NB4 (cell line): ENCODE measurements at regions not wholly inside any gene's neighbourhood (a gene's known extent, or its start where the extent isn't known, plus 50 kb on each side); places are given as distances from the start of the nearest gene placed in this dataset.

Experiments used
- POLR2A ChIP-seq: IDR thresholded peaks from 2 replicates; pipeline ENCODE4 v1.6.1; 2011; ENCODE audit warnings: mild to moderate bottlenecking; ENCODE audit not compliant: insufficient read length; ENCODE audit errors: extremely low read depth
- TF ChIP-seq, protein P1 (sequence below): IDR thresholded peaks from one replicate; pipeline ENCODE4 v1.5.1; 2012; ENCODE audit warnings: low read depth, low read length

DNA sequence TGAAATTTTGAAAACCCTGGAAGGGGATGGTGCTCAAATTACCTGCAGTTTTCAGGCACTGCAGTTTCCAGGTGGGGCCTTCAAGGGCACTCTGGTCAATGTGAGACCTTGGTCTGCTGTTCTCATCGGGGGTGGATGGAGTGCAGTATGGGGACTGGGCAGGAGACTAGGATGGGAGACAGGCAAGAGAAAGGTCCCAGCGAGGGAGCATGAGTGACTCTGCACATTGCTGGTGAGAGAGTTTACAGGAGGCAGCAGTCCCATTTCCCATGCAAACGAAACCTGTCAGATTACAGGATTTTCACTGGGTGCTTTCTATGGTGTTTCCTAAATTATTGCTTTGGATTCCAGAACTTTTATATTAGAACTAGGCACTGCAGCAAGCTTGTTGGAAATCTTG, 73.5 kb upstream of the DTNBP1 start:
- TF ChIP-seq, protein P1, sequence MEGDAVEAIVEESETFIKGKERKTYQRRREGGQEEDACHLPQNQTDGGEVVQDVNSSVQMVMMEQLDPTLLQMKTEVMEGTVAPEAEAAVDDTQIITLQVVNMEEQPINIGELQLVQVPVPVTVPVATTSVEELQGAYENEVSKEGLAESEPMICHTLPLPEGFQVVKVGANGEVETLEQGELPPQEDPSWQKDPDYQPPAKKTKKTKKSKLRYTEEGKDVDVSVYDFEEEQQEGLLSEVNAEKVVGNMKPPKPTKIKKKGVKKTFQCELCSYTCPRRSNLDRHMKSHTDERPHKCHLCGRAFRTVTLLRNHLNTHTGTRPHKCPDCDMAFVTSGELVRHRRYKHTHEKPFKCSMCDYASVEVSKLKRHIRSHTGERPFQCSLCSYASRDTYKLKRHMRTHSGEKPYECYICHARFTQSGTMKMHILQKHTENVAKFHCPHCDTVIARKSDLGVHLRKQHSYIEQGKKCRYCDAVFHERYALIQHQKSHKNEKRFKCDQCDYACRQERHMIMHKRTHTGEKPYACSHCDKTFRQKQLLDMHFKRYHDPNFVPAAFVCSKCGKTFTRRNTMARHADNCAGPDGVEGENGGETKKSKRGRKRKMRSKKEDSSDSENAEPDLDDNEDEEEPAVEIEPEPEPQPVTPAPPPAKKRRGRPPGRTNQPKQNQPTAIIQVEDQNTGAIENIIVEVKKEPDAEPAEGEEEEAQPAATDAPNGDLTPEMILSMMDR: no peak
- no peak for TF ChIP-seq POLR2A
